A549 (cell line): ENCODE measurements at regions not wholly inside any gene's neighbourhood (a gene's known extent, or its start where the extent isn't known, plus 50 kb on each side); places are given as distances from the start of the nearest gene placed in this dataset.

Experiments
- small RNA-seq, 6 experiments: library from RNA; depleted of rRNA; stranded (forward); fragments of <200 nt; gene quantifications; one replicate each; pipeline ENCODE3, GENCODE V24; 2012

Small RNA genes lying in the stretch of these regions (small RNA-seq; reads per million reads assigned to genes)
- 0 reads per million in 6 experiments for gene RNU7-14P
